Mesenchymal stem cell (in vitro differentiated cells and primary cell): ENCODE measurements at regions not wholly inside any gene's neighbourhood (a gene's known extent, or its start where the extent isn't known, plus 50 kb on each side); places are given as distances from the start of the nearest gene placed in this dataset.

Source experiments
- DNase-seq: peaks from one replicate; pipeline ENCODE4 v3.0.0-alpha.2; 2013
- H2AFZ ChIP-seq: one replicate; pipeline ENCODE4 v1.6.1; 2013; ENCODE audit warnings: low read depth, mild to moderate bottlenecking, control low read depth, inconsistent platforms, low read length, moderate library complexity
- H2AK5ac ChIP-seq: 2 replicates; pipeline ENCODE4 v1.6.1; 2013; ENCODE audit warnings: low read length, moderate library complexity, mild to moderate bottlenecking, inconsistent platforms; ENCODE audit not compliant: severe bottlenecking
- H2BK120ac ChIP-seq: one replicate; pipeline ENCODE4 v1.6.1; 2013; ENCODE audit warnings: low read depth, mild to moderate bottlenecking, inconsistent platforms, low read length, moderate library complexity
- H2BK12ac ChIP-seq, 2 experiments: one replicate each; pipeline ENCODE4 v1.6.1; 2013; ENCODE audit warnings: inconsistent platforms in 2 of 2, low read length in 2 of 2, mild to moderate bottlenecking in 2 of 2, moderate library complexity in 2 of 2, control low read depth in 1 of 2
- H2BK15ac ChIP-seq: one replicate; pipeline ENCODE4 v1.6.1; 2013; ENCODE audit warnings: mild to moderate bottlenecking, low read depth, inconsistent platforms; ENCODE audit not compliant: poor library complexity, severe bottlenecking
- H2BK5ac ChIP-seq: 2 replicates; pipeline ENCODE4 v1.6.1; 2013; ENCODE audit warnings: low read depth, mild to moderate bottlenecking, low read length, control low read depth, inconsistent platforms; ENCODE audit not compliant: poor library complexity, severe bottlenecking
- H3K14ac ChIP-seq, 2 experiments: one replicate each; pipeline ENCODE4 v1.6.1; 2013; ENCODE audit warnings: inconsistent platforms in 2 of 2, low read length in 2 of 2, control low read depth in 1 of 2, mild to moderate bottlenecking in 1 of 2, moderate library complexity in 1 of 2
- H3K18ac ChIP-seq, 2 experiments: one replicate each; pipeline ENCODE4 v1.6.1; 2013; ENCODE audit warnings: inconsistent platforms in 2 of 2, low read length in 2 of 2, control low read depth in 1 of 2, low read depth in 1 of 2, mild to moderate bottlenecking in 1 of 2
- H3K23ac ChIP-seq, 2 experiments: one replicate each; pipeline ENCODE4 v1.6.1; 2013; ENCODE audit warnings: inconsistent platforms in 2 of 2, low read length in 2 of 2, mild to moderate bottlenecking in 2 of 2, moderate library complexity in 2 of 2, control low read depth in 1 of 2
- H3K27ac ChIP-seq: 2 replicates; pipeline ENCODE4 v1.5.1; 2013; ENCODE audit warnings: mild to moderate bottlenecking, moderate library complexity, low read length, control low read depth, inconsistent platforms; ENCODE audit not compliant: poor library complexity, severe bottlenecking
- H3K27me3 ChIP-seq, 2 experiments: 2 replicates each; pipeline versions ENCODE4 v1.6.1 to v1.7.0; 2013; ENCODE audit warnings: low read length in 2 of 2, mild to moderate bottlenecking in 2 of 2, moderate library complexity in 2 of 2, control low read depth in 1 of 2, inconsistent platforms in 1 of 2; ENCODE audit not compliant: control insufficient read depth in 1 of 2, insufficient read depth in 1 of 2
- H3K36me3 ChIP-seq, 2 experiments: 2 replicates each; pipeline versions ENCODE4 v1.6.1 to v1.7.0; 2013; ENCODE audit warnings: low read length in 2 of 2, control low read depth in 1 of 2, inconsistent platforms in 1 of 2, low read depth in 1 of 2, mild to moderate bottlenecking in 1 of 2; ENCODE audit not compliant: insufficient read depth in 2 of 2, control insufficient read depth in 1 of 2
- H3K4ac ChIP-seq, 2 experiments: one replicate each; pipeline ENCODE4 v1.6.1; 2013; ENCODE audit warnings: inconsistent platforms in 2 of 2, low read length in 2 of 2, mild to moderate bottlenecking in 2 of 2, moderate library complexity in 2 of 2, control low read depth in 1 of 2, low read depth in 1 of 2
- H3K4me1 ChIP-seq: 2 replicates; pipeline ENCODE4 v1.6.1; 2013; ENCODE audit warnings: low read depth, low read length, control low read depth; ENCODE audit not compliant: control insufficient read depth, insufficient read depth
- H3K4me2 ChIP-seq: 2 replicates; pipeline ENCODE4 v1.6.1; 2013; ENCODE audit warnings: low read length, mild to moderate bottlenecking, inconsistent platforms; ENCODE audit not compliant: poor library complexity, severe bottlenecking
- H3K4me3 ChIP-seq, 2 experiments: 2 replicates each; pipeline versions ENCODE4 v1.5.1 to v1.7.0; 2013; ENCODE audit warnings: low read length in 2 of 2, mild to moderate bottlenecking in 2 of 2, control low read depth in 1 of 2, low read depth in 1 of 2; ENCODE audit not compliant: insufficient read depth in 1 of 2
- H3K79me1 ChIP-seq: replicated peaks from 2 replicates; pipeline ENCODE4 v1.6.1; 2013; ENCODE audit warnings: mild to moderate bottlenecking, control low read depth, low read length, inconsistent platforms; ENCODE audit not compliant: poor library complexity, severe bottlenecking
- H3K9ac ChIP-seq: 2 replicates; pipeline ENCODE4 v1.7.0; 2013; ENCODE audit warnings: mild to moderate bottlenecking, low read length, moderate library complexity
- H3K9me3 ChIP-seq: 2 replicates; pipeline ENCODE4 v1.7.0; 2013; ENCODE audit warnings: mild to moderate bottlenecking, low read length; ENCODE audit not compliant: control insufficient read depth
- H4K8ac ChIP-seq: one replicate; pipeline ENCODE4 v1.6.1; 2013; ENCODE audit warnings: inconsistent platforms, mild to moderate bottlenecking, low read length, moderate library complexity
- H4K91ac ChIP-seq: one replicate; pipeline ENCODE4 v1.6.1; 2013; ENCODE audit warnings: mild to moderate bottlenecking, low read length, inconsistent platforms
- WGBS: methylation state at CpG from one replicate; pipeline ENCODE4 v1.1.7; 2013; ENCODE audit warnings: mixed read lengths; 5-methylcytosine and 5-hydroxymethylcytosine counted together

DNA sequence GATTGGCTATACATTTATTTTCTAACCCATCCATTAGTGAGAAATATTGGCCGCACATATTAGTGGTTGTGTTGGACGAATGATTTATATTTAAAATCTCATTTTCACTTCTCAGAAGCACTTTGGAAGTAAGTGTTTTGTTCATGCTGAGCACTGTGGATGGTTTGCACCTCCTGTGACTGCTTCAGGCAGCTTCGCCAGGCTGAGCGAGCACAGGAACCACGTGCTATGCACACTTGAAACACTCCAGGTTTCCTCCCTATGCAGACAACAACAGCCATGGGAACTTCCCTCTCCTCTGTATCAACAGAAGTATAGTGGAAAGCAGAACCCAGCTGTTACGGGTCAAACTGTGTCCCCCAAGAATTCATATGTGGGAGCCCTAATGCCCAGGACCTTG lies 67.3 kb upstream of the WDR11 start:
- H3K14ac ChIP-seq, result no peak overlapping the region
- no peak overlapping the region for H3K4me2 ChIP-seq
- no peak overlapping the region for H3K27ac ChIP-seq
- H3K9ac ChIP-seq, result no peak overlapping the region
- H2BK5ac ChIP-seq, result no peak overlapping the region
- no peak overlapping the region for H4K8ac ChIP-seq
- no peaks in the 10 kb centered on the region for H3K79me1 ChIP-seq
- H4K91ac ChIP-seq, result no peak overlapping the region
- H3K4ac ChIP-seq, result no peak overlapping the region
- H2BK120ac ChIP-seq, result no peak overlapping the region
- no peak overlapping the region for H3K18ac ChIP-seq
- no peak overlapping the region for H3K4me3 ChIP-seq
- H3K23ac ChIP-seq, result no peak overlapping the region
- no peak overlapping the region for H2BK15ac ChIP-seq
- no peaks in the 10 kb centered on the region for H3K27me3 ChIP-seq
- H2AK5ac ChIP-seq, result no peak overlapping the region
- no peaks in the 10 kb centered on the region for H3K36me3 ChIP-seq
- 70% methylated on average over 3 of the region's 6 CpGs for WGBS
- no peak overlapping the region for H2BK12ac ChIP-seq
- H2AFZ ChIP-seq, result no peak overlapping the region
- H3K9me3 ChIP-seq, result no peaks in the 10 kb centered on the region
- no peaks in the 10 kb centered on the region for H3K4me1 ChIP-seq
- no peak for DNase-seq

DNA sequence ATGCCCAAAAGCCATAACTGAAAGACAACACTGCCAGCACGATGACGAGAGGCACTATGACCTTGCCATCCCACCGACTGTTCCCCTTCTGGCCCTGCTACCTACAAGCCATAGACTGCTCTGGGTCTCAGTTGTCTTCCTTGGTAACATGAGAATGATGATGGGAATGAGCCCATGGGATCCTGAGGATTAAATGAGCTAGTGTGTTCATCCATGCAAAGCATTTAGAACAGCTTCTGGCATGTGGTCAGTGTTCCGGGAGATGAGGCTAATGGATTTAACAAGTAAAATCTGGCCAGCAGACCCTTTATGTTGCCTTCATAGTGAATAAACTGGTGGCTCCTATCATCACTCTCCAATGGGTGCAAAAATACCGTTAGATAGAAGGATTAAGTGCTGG lies 62.4 kb upstream of the WDR11 start:
- Histone ChIP-seq H3K79me1 (no peaks in the 10 kb centered on the region), H2BK120ac (no peak overlapping the region), H3K18ac (no peak overlapping the region), H3K9ac (no peak overlapping the region), H3K14ac (no peak overlapping the region), H2BK12ac (no peak overlapping the region), H3K4me1 (no peaks in the 10 kb centered on the region), H3K27ac (no peak overlapping the region), H3K27me3 (no peaks in the 10 kb centered on the region), H2AK5ac (no peak overlapping the region), H4K8ac (no peak overlapping the region), H2BK15ac (no peak overlapping the region), H4K91ac (no peak overlapping the region), H3K4me3 (no peak overlapping the region), H2AFZ (no peak overlapping the region), H3K36me3 (no peaks in the 10 kb centered on the region), H3K23ac (no peak overlapping the region), H2BK5ac (no peak overlapping the region), H3K4ac (no peak overlapping the region), H3K4me2 (no peak overlapping the region), H3K9me3 (no peaks in the 10 kb centered on the region)
- DNase-seq, result no peak
- 84% methylated on average over 4 of the region's 5 CpGs for WGBS

DNA sequence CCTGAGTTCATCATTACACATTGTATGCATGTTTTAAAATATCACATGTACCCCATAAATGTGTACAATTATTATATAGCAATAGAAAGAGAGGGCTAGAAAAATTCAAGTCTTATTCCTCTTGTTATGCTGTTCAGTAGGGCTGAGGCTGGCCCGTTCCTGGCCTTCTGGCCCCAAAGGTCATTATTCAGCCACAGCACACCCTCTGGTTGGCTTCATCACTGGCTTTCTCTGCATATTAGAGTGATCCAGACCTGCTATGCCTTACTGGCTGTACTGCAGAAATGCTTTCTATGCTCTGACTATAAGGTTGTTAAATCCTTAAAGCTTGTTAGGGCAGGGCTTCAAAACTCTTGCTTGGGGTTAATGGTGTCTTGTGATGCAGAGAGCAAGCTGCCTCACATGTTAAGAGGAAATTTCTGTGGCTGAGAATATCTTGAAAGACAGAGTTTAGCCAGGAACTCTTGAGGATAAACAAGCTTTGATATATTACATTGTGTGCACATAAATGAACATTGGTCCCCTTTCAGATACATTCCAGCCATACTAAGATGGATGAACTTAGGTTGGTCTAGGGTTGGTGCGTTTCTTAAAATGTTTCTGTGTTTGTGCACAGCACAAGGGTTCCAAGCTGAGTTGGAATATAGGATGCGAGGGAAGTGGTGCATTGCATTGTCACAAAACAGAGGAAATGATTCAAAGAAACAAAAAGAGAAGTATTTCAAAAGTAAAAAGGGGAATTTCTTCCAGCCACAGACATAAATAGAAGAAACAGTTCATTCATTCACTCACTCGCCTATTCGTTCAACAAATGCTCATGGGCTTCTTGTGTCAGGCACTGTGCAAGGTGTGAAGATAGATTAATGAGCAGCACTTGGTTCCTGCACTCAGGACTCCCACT lies 61.6 kb upstream of the WDR11 start:
- Histone ChIP-seq H2AK5ac (no peak overlapping the region), H3K4me2 (no peak overlapping the region), H3K9ac (no peak overlapping the region), H3K18ac (no peak overlapping the region), H3K79me1 (no peaks in the 10 kb centered on the region), H3K36me3 (no peaks in the 10 kb centered on the region), H3K27ac (no peak overlapping the region), H3K27me3 (no peaks in the 10 kb centered on the region), H2BK12ac (no peak overlapping the region), H3K4me1 (no peaks in the 10 kb centered on the region), H2BK5ac (no peak overlapping the region), H3K9me3 (no peaks in the 10 kb centered on the region), H3K23ac (no peak overlapping the region), H2BK15ac (no peak overlapping the region), H3K4me3 (no peak overlapping the region), H3K4ac (no peak overlapping the region), H2AFZ (no peak overlapping the region), H4K91ac (no peak overlapping the region), H3K14ac (no peak overlapping the region), H4K8ac (no peak overlapping the region), H2BK120ac (no peak overlapping the region)
- WGBS, result 71% methylated on average over 5 of the region's 5 CpGs
- DNase-seq, result no peak

DNA sequence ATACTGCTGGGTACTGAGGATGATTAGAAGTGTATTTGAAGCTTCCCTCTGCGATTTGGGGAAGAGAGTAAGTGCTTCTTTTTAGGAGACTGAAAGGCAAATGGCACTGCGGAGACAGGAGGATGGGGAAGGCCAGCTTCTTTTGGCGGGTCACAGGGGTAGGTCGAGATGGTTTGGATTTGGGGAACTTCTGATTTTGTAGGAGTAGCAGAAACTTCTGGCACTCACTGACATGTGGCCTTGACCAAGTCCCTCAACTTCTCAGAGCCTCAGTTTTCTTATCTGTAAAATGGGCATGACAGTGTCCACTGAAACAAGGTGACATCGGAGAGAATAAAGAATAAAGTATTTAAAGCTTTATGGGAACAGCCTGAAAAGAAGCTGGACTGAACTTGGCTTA lies 59.8 kb upstream of the WDR11 start:
- Histone ChIP-seq H3K79me1 (no peaks in the 10 kb centered on the region), H3K4me1 (no peaks in the 10 kb centered on the region), H3K36me3 (no peaks in the 10 kb centered on the region), H3K27me3 (no peaks in the 10 kb centered on the region), H4K91ac (no peak overlapping the region), H2BK5ac (no peak overlapping the region), H3K4me2 (no peak overlapping the region), H3K9ac (no peak overlapping the region), H2BK12ac (no peak overlapping the region), H3K23ac (no peak overlapping the region), H3K27ac (no peak overlapping the region), H3K4ac (no peak overlapping the region), H2BK15ac (no peak overlapping the region), H3K4me3 (no peak overlapping the region), H3K9me3 (no peaks in the 10 kb centered on the region), H2AFZ (no peak overlapping the region), H3K14ac (no peak overlapping the region), H2AK5ac (no peak overlapping the region), H4K8ac (no peak overlapping the region), H3K18ac (no peak overlapping the region), H2BK120ac (no peak overlapping the region)
- WGBS, result 72% methylated on average over 5 of the region's 5 CpGs
- no peak for DNase-seq
